SK-N-SH treated with all-trans-retinoic acid at 6 μM for 48 hours (cell line): ENCODE measurements at regions not wholly inside any gene's neighbourhood (a gene's known extent, or its start where the extent isn't known, plus 50 kb on each side); places are given as distances from the start of the nearest gene placed in this dataset.

Source experiments
- ATAC-seq: fragments of 200-7000 bp; cut with Tn5 transposase; 3 replicates; pipeline ENCODE4 v1.9.1; 2020; ENCODE audit warnings: mild to moderate bottlenecking, moderate library complexity
- ARNTL ChIP-seq: fragments of 450-650 bp; formaldehyde crosslinking; IDR thresholded peaks from 2 replicates; pipeline ENCODE4 v1.5.0; 2020; ENCODE audit warnings: low read depth, mild to moderate bottlenecking, moderate library complexity, borderline replicate concordance
- CSDC2 ChIP-seq: fragments of 250-450 bp; sonication (Bioruptor Pico); IDR thresholded peaks from 2 replicates; pipeline ENCODE4 v1.5.0; 2020; ENCODE audit warnings: mild to moderate bottlenecking, moderate library complexity
- ESRRG ChIP-seq: fragments of 250-450 bp; sonication (Bioruptor Pico); IDR thresholded peaks from 2 replicates; pipeline ENCODE4 v1.6.1; 2021; ENCODE audit warnings: mild to moderate bottlenecking
- GLIS3 ChIP-seq: fragments of 250-450 bp; sonication (Bioruptor Pico); IDR thresholded peaks from 2 replicates; pipeline ENCODE4 v1.5.0; 2020; ENCODE audit warnings: mild to moderate bottlenecking, moderate library complexity
- ISL1 ChIP-seq: fragments of 250-450 bp; sonication (Bioruptor Pico); IDR thresholded peaks from 2 replicates; pipeline ENCODE4 v2.1.2; 2022; ENCODE audit warnings: mild to moderate bottlenecking, moderate library complexity
- PPARA ChIP-seq: fragments of 250-450 bp; sonication (Bioruptor Pico); IDR thresholded peaks from 2 replicates; pipeline ENCODE4 v1.5.0; 2020; ENCODE audit warnings: mild to moderate bottlenecking, borderline replicate concordance
- RARB ChIP-seq: fragments of 250-450 bp; sonication (Bioruptor Pico); IDR thresholded peaks from 2 replicates; pipeline ENCODE4 v1.8.0; 2021; ENCODE audit warnings: mild to moderate bottlenecking, moderate library complexity
- SNAI2 ChIP-seq: fragments of 250-450 bp; sonication (Bioruptor Pico); IDR thresholded peaks from 2 replicates; pipeline ENCODE4 v1.5.0; 2020; ENCODE audit warnings: mild to moderate bottlenecking, moderate library complexity
- TCF4 ChIP-seq: fragments of 250-450 bp; sonication (Bioruptor Pico); IDR thresholded peaks from 2 replicates; pipeline ENCODE4 v1.8.0; 2021; ENCODE audit warnings: mild to moderate bottlenecking, moderate library complexity, borderline replicate concordance
- TOX ChIP-seq: fragments of 250-450 bp; sonication (Bioruptor Pico); IDR thresholded peaks from 2 replicates; pipeline ENCODE4 v1.8.0; 2021; ENCODE audit warnings: mild to moderate bottlenecking, moderate library complexity, borderline replicate concordance
- ZC3H10 ChIP-seq: fragments of 250-450 bp; sonication (Bioruptor Pico); IDR thresholded peaks from 2 replicates; pipeline ENCODE4 v1.5.1; 2021; ENCODE audit warnings: mild to moderate bottlenecking, moderate library complexity
- ZFP30 ChIP-seq: fragments of 450-650 bp; formaldehyde crosslinking; IDR thresholded peaks from 2 replicates; pipeline ENCODE4 v1.5.0; 2022; ENCODE audit warnings: mild to moderate bottlenecking, moderate library complexity
- ZNF565 ChIP-seq: fragments of 450-650 bp; formaldehyde crosslinking; conservative IDR thresholded peaks from 2 replicates; pipeline ENCODE4 v1.5.0; 2020; ENCODE audit warnings: low read depth, mild to moderate bottlenecking, moderate library complexity
- ZNF70 ChIP-seq: fragments of 450-650 bp; formaldehyde crosslinking; IDR thresholded peaks from 2 replicates; pipeline ENCODE4 v1.5.0; 2020; ENCODE audit warnings: mild to moderate bottlenecking, moderate library complexity
- ZNF8 ChIP-seq: fragments of 450-650 bp; formaldehyde crosslinking; IDR thresholded peaks from 2 replicates; pipeline ENCODE4 v1.5.0; 2020; ENCODE audit warnings: mild to moderate bottlenecking, moderate library complexity
- TF ChIP-seq, protein P1 (sequence below): fragments of 250-450 bp; sonication (Bioruptor Pico); IDR thresholded peaks from 2 replicates; pipeline ENCODE4 v1.5.1; 2020; ENCODE audit warnings: low read depth, mild to moderate bottlenecking, moderate library complexity
- TF ChIP-seq, protein P2 (sequence below): fragments of 250-450 bp; sonication (Bioruptor Pico); IDR thresholded peaks from 2 replicates; pipeline ENCODE4 v1.5.1; 2021; ENCODE audit warnings: mild to moderate bottlenecking, moderate library complexity
- TF ChIP-seq, protein P3 (sequence below): fragments of 250-450 bp; sonication (Bioruptor Pico); IDR thresholded peaks from 2 replicates; pipeline ENCODE4 v1.5.0; 2020; ENCODE audit warnings: mild to moderate bottlenecking, moderate library complexity

DNA sequence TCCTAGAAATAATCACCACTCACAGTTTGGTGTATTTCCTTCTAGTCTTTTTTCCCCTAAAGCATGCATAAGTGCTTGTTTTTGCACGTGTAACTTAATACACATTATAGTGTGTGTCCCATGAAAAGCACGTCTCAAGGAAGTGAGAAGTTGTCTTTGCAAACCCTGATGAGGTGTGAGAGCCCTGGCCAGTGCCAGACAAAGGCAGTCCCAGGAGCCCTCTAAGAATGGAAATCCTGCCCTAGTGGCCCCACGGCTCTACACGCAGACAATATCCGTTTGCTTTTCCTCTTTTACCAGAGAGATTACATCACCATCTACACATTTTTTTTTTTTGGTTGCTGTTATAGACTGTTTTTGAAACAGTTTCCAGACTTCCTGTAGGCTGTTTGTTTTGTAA is 85.5 kb upstream of the FZD10 start:
- TF ChIP-seq, protein P1, sequence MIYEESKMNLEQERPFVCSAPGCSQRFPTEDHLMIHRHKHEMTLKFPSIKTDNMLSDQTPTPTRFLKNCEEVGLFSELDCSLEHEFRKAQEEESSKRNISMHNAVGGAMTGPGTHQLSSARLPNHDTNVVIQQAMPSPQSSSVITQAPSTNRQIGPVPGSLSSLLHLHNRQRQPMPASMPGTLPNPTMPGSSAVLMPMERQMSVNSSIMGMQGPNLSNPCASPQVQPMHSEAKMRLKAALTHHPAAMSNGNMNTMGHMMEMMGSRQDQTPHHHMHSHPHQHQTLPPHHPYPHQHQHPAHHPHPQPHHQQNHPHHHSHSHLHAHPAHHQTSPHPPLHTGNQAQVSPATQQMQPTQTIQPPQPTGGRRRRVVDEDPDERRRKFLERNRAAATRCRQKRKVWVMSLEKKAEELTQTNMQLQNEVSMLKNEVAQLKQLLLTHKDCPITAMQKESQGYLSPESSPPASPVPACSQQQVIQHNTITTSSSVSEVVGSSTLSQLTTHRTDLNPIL (CRISPR knock-in tag) = no peak
- TF ChIP-seq ESRRG (CRISPR knock-in tag) = no peak
- no peak for TF ChIP-seq ZNF70 (CRISPR knock-in tag)
- TF ChIP-seq ZNF8 (CRISPR knock-in tag) = no peak
- ATAC-seq = no peak

DNA sequence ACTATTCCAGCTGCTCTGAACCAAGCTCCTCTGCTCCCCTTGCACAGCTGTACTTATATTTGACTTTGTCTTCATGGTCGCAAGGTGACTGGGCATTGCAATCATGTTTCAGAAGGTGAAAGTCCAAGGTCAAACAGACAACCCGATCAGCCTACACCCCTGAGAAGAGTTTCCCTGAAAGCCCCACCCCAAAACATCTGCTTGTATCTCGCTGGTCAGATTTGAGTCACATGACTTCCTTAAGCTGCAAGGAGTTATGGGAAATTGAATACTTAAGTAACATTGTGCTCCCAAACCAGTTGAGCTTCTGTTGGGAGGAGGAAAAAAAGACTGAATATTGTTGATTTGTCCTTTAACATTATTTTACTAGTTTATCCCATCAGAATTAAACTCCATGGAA is 83.4 kb upstream of the FZD10 start:
- no peak for TF ChIP-seq ARNTL (CRISPR knock-in tag)
- TF ChIP-seq PPARA (CRISPR knock-in tag) = no peak
- TF ChIP-seq ZFP30 (CRISPR knock-in tag) = no peak
- no peak for TF ChIP-seq ZNF70 (CRISPR knock-in tag)
- TF ChIP-seq, protein P2, sequence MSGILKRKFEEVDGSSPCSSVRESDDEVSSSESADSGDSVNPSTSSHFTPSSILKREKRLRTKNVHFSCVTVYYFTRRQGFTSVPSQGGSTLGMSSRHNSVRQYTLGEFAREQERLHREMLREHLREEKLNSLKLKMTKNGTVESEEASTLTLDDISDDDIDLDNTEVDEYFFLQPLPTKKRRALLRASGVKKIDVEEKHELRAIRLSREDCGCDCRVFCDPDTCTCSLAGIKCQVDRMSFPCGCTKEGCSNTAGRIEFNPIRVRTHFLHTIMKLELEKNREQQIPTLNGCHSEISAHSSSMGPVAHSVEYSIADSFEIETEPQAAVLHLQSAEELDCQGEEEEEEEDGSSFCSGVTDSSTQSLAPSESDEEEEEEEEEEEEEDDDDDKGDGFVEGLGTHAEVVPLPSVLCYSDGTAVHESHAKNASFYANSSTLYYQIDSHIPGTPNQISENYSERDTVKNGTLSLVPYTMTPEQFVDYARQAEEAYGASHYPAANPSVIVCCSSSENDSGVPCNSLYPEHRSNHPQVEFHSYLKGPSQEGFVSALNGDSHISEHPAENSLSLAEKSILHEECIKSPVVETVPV (CRISPR knock-in tag) = no peak
- no peak for TF ChIP-seq TOX (CRISPR knock-in tag)
- TF ChIP-seq ISL1 (CRISPR knock-in tag) = no peak
- TF ChIP-seq ZC3H10 (CRISPR knock-in tag) = no peak
- no peak for TF ChIP-seq CSDC2 (CRISPR knock-in tag)
- TF ChIP-seq, all 23 proteins: peak for 0
- ATAC-seq = no peak

GRCh38 chr12:130079279-130079678 is 83.0 kb upstream of the FZD10 start:
- no peak for ATAC-seq
- TF ChIP-seq PPARA (CRISPR knock-in tag) (no peak), ZNF70 (CRISPR knock-in tag) (no peak), RARB (no peak), GLIS3 (CRISPR knock-in tag) (no peak), TOX (CRISPR knock-in tag) (no peak), ZNF565 (CRISPR knock-in tag) (no peak)
- TF ChIP-seq, protein P1 (CRISPR knock-in tag) = no peak
- TF ChIP-seq, all 23 proteins: peak for 0

DNA sequence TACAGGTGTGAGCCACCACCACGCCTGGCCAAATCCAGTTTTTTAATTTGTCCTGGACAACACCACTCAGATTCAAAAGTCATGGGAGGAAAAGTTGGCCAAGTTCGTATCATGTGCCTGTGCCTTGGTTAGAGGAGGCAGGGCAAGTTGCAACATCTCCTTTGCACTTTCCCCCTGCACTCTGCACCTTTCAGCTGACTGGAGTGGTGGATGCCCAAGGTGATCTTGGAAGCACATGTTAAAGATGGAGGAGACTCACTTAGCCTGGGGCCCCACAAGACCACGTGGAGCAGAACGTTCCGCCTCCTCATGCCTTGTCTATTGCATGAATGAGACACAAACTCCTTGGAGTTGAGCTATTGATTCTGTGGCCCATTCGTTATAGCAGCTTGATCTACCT is 82.1 kb upstream of the FZD10 start:
- TF ChIP-seq ISL1 (CRISPR knock-in tag) = no peak
- TF ChIP-seq, protein P2 (CRISPR knock-in tag) = no peak
- TF ChIP-seq TCF4 (CRISPR knock-in tag) = no peak
- no peak for TF ChIP-seq SNAI2 (CRISPR knock-in tag)
- no peak for TF ChIP-seq ESRRG (CRISPR knock-in tag)
- TF ChIP-seq ARNTL (CRISPR knock-in tag) = no peak
- TF ChIP-seq, protein P3, sequence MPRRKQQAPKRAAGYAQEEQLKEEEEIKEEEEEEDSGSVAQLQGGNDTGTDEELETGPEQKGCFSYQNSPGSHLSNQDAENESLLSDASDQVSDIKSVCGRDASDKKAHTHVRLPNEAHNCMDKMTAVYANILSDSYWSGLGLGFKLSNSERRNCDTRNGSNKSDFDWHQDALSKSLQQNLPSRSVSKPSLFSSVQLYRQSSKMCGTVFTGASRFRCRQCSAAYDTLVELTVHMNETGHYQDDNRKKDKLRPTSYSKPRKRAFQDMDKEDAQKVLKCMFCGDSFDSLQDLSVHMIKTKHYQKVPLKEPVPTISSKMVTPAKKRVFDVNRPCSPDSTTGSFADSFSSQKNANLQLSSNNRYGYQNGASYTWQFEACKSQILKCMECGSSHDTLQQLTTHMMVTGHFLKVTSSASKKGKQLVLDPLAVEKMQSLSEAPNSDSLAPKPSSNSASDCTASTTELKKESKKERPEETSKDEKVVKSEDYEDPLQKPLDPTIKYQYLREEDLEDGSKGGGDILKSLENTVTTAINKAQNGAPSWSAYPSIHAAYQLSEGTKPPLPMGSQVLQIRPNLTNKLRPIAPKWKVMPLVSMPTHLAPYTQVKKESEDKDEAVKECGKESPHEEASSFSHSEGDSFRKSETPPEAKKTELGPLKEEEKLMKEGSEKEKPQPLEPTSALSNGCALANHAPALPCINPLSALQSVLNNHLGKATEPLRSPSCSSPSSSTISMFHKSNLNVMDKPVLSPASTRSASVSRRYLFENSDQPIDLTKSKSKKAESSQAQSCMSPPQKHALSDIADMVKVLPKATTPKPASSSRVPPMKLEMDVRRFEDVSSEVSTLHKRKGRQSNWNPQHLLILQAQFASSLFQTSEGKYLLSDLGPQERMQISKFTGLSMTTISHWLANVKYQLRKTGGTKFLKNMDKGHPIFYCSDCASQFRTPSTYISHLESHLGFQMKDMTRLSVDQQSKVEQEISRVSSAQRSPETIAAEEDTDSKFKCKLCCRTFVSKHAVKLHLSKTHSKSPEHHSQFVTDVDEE (CRISPR knock-in tag) = no peak
- no peak for ATAC-seq
